Neural progenitor cell (in vitro differentiated cells): ENCODE measurements at regions not wholly inside any gene's neighbourhood (a gene's known extent, or its start where the extent isn't known, plus 50 kb on each side); places are given as distances from the start of the nearest gene placed in this dataset.

Source experiments
- DNase-seq: peaks from one replicate; pipeline ENCODE4 v3.0.0-alpha.2; 2016; ENCODE audit warnings: low spot score
- H2AFZ ChIP-seq: fragments of 200-600 bp; sonication (generic); replicated peaks from 2 replicates; pipeline ENCODE4 v1.6.1; 2016; ENCODE audit warnings: antibody characterized with exemption
- H3F3A ChIP-seq: fragments of 200-600 bp; sonication (generic); 2 replicates; pipeline ENCODE4 v1.6.1; 2016; ENCODE audit warnings: antibody characterized with exemption, low read depth
- H3K27ac ChIP-seq: fragments of 200-600 bp; sonication (generic); 2 replicates; pipeline ENCODE4 v1.5.1; 2016; ENCODE audit warnings: mild to moderate bottlenecking
- H3K27me3 ChIP-seq: fragments of 200-600 bp; sonication (generic); 2 replicates; pipeline ENCODE4 v1.6.1; 2016; ENCODE audit warnings: mild to moderate bottlenecking, moderate library complexity
- H3K36me3 ChIP-seq: fragments of 200-600 bp; sonication (generic); 2 replicates; pipeline ENCODE4 v1.5.1; 2016
- H3K4me1 ChIP-seq: fragments of 200-600 bp; sonication (generic); 2 replicates; pipeline ENCODE4 v1.6.1; 2016; ENCODE audit warnings: mixed run types
- H3K4me2 ChIP-seq: fragments of 200-600 bp; sonication (generic); 2 replicates; pipeline ENCODE4 v1.6.1; 2016
- H3K4me3 ChIP-seq: fragments of 200-600 bp; sonication (generic); 2 replicates; pipeline ENCODE4 v1.5.1; 2016
- H3K79me2 ChIP-seq: fragments of 200-600 bp; sonication (generic); 2 replicates; pipeline ENCODE4 v1.6.1; 2016; ENCODE audit warnings: low read depth
- H3K9ac ChIP-seq: fragments of 200-600 bp; sonication (generic); 2 replicates; pipeline ENCODE4 v1.6.1; 2016
- H3K9me3 ChIP-seq: fragments of 200-600 bp; sonication (generic); 2 replicates; pipeline ENCODE4 v1.5.1; 2016; ENCODE audit warnings: low read depth
- H4K20me1 ChIP-seq: fragments of 200-600 bp; sonication (generic); 2 replicates; pipeline ENCODE4 v1.6.1; 2016; ENCODE audit warnings: low read depth
- H3K27ac Mint-ChIP-seq: 3 replicates; pipeline ENCODE4 v1.8.0; 2021; ENCODE audit warnings: mixed read lengths
- H3K27me3 Mint-ChIP-seq: 2 replicates; pipeline ENCODE4 v1.8.0; 2022; ENCODE audit warnings: low read depth, mild to moderate bottlenecking, inconsistent platforms, moderate library complexity, mixed read lengths; ENCODE audit not compliant: insufficient read depth
- H3K36me3 Mint-ChIP-seq: 3 replicates; pipeline ENCODE4 v1.8.0; 2021; ENCODE audit warnings: mixed read lengths
- H3K4me1 Mint-ChIP-seq: 3 replicates; pipeline ENCODE4 v1.8.0; 2021; ENCODE audit warnings: mixed read lengths
- H3K4me3 Mint-ChIP-seq: 3 replicates; pipeline ENCODE4 v1.8.0; 2021; ENCODE audit warnings: mild to moderate bottlenecking, moderate library complexity, mixed read lengths
- H3K9me3 Mint-ChIP-seq: 3 replicates; pipeline ENCODE4 v1.8.0; 2020; ENCODE audit warnings: mixed read lengths
- EZH2 ChIP-seq: fragments of 200-600 bp; sonication (generic); IDR thresholded peaks from 2 replicates; pipeline ENCODE4 v1.6.1; 2017; ENCODE audit warnings: antibody characterized with exemption, mild to moderate bottlenecking, moderate library complexity
- EZH2phosphoT487 ChIP-seq: fragments of 200-600 bp; sonication (generic); IDR thresholded peaks from 2 replicates; pipeline ENCODE4 v1.6.1; 2017; ENCODE audit warnings: antibody characterized with exemption
- TF ChIP-seq, protein P1 (sequence below): fragments of 200-600 bp; sonication (generic); IDR thresholded peaks from 2 replicates; pipeline ENCODE4 v1.5.1; 2017; ENCODE audit warnings: antibody characterized with exemption, mild to moderate bottlenecking

DNA sequence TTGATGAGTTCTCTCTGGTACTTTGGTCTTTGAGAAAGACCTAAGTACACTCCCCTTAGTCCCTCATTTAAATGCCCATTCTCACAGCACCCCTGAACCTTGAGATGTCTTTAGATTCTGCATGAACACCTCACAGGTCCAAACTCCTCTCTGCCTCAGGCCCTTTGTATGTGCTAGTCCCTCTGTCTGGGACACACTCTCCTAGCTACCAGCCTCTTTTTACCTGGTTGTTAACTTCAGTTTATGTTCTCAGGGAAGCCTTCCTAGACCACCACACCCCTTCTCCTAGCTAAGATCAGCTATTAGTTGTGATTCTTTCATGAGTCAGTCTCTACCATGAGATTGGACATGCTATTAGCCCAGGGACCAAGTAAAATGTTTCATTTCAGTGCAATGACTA lies 86.4 kb downstream of the PLCE1 start:
- H3K4me3 ChIP-seq, result no peak overlapping the region
- Mint-ChIP-seq H3K4me1 (no peaks in the 10 kb centered on the region), H3K36me3 (peaks cover 2% of the 10 kb centered on the region), H3K27me3 (peaks cover 2% of the 10 kb centered on the region), H3K9me3 (peaks cover 8% of the 10 kb centered on the region), H3K4me3 (no peak overlapping the region), H3K27ac (no peak overlapping the region)
- H3K36me3 ChIP-seq, result no peaks in the 10 kb centered on the region
- no peak overlapping the region for H3K27ac ChIP-seq
- TF ChIP-seq EZH2 (no peak), EZH2phosphoT487 (no peak)
- TF ChIP-seq, protein P1, sequence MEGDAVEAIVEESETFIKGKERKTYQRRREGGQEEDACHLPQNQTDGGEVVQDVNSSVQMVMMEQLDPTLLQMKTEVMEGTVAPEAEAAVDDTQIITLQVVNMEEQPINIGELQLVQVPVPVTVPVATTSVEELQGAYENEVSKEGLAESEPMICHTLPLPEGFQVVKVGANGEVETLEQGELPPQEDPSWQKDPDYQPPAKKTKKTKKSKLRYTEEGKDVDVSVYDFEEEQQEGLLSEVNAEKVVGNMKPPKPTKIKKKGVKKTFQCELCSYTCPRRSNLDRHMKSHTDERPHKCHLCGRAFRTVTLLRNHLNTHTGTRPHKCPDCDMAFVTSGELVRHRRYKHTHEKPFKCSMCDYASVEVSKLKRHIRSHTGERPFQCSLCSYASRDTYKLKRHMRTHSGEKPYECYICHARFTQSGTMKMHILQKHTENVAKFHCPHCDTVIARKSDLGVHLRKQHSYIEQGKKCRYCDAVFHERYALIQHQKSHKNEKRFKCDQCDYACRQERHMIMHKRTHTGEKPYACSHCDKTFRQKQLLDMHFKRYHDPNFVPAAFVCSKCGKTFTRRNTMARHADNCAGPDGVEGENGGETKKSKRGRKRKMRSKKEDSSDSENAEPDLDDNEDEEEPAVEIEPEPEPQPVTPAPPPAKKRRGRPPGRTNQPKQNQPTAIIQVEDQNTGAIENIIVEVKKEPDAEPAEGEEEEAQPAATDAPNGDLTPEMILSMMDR, result no peak
- no peaks in the 10 kb centered on the region for H3K27me3 ChIP-seq
- H4K20me1 ChIP-seq, result no peaks in the 10 kb centered on the region
- no peak overlapping the region for H2AFZ ChIP-seq
- H3F3A ChIP-seq, result no peaks in the 10 kb centered on the region
- no peaks in the 10 kb centered on the region for H3K79me2 ChIP-seq
- no peaks in the 10 kb centered on the region for H3K9me3 ChIP-seq
- no peak overlapping the region for H3K9ac ChIP-seq
- H3K4me2 ChIP-seq, result no peak overlapping the region
- DNase-seq, result no peak
- peaks cover 5% of the 10 kb centered on the region for H3K4me1 ChIP-seq

DNA sequence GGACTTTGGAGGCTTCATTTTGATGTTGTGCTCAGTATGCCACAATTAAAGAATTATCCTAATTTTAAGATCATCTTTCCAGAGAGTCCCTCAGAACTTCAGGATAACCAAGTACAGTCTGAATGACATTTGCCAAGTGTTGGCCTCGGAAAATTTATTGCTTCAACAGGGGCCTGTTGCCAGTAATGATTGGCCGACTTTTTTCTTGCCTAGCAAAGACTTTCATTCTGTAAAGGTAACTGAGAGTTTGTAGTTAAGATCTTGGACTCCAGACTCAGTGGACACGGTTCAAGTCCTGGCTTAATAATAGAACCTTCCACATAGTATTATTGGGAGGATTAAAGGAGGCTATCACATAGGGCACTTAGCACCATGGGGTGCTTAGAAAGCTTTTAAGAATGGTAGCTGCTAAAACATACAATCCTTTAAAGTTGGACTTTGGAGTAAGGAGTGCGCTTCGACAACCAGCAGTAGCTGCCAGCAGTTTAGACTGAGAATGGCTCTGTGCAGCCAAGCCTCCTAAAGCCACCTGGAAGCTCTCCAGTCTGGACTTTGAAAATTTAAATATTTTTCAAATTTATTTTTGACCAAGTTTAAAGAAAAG lies 90.0 kb downstream of the PLCE1 start:
- peaks cover 2% of the 10 kb centered on the region for H3K36me3 Mint-ChIP-seq
- no peaks in the 10 kb centered on the region for H3F3A ChIP-seq
- no peak overlapping the region for H3K27ac Mint-ChIP-seq
- no peaks in the 10 kb centered on the region for H3K79me2 ChIP-seq
- no peaks in the 10 kb centered on the region for H3K9me3 ChIP-seq
- TF ChIP-seq, protein P1, result no peak
- TF ChIP-seq EZH2phosphoT487, result no peak
- H3K9me3 Mint-ChIP-seq, result peaks cover 8% of the 10 kb centered on the region
- H2AFZ ChIP-seq, result no peak overlapping the region
- peaks cover 5% of the 10 kb centered on the region for H3K4me1 ChIP-seq
- no peaks in the 10 kb centered on the region for H3K36me3 ChIP-seq
- H4K20me1 ChIP-seq, result no peaks in the 10 kb centered on the region
- H3K4me2 ChIP-seq, result no peak overlapping the region
- no peak for DNase-seq
- peaks cover under 1% of the 10 kb centered on the region for H3K4me1 Mint-ChIP-seq
- no peak overlapping the region for H3K4me3 ChIP-seq
- H3K27ac ChIP-seq, result no peak overlapping the region
- peaks cover 2% of the 10 kb centered on the region for H3K27me3 Mint-ChIP-seq
- no peak overlapping the region for H3K4me3 Mint-ChIP-seq
- H3K9ac ChIP-seq, result no peak overlapping the region
- H3K27me3 ChIP-seq, result no peaks in the 10 kb centered on the region

DNA sequence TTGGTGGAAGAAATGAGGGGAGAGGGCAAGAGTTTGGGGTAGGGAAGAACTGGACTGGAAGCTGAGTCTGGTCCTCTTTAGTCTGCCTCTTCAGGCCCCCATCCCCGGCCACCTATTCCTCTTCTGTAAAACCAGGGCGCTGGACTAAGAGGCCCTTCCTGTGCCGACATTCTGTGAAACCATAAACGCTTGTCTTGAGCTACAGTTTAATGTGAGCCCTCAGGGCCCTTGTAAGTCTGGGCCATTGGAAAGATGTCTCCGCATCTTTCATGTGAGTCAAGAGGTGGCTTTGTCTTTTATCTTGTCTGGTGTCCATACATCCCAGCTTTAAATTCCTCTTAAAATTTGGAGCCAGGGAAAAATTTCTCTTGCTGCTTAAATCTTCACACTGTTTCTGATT lies 90.6 kb downstream of the PLCE1 start:
- H3K27ac Mint-ChIP-seq, result no peak overlapping the region
- Histone ChIP-seq H3K4me3 (no peak overlapping the region), H3K79me2 (no peaks in the 10 kb centered on the region), H3F3A (no peaks in the 10 kb centered on the region), H3K27me3 (no peaks in the 10 kb centered on the region), H3K27ac (no peak overlapping the region), H3K9me3 (no peaks in the 10 kb centered on the region), H3K36me3 (no peaks in the 10 kb centered on the region), H3K9ac (no peak overlapping the region), H3K4me1 (peaks cover 11% of the 10 kb centered on the region), H4K20me1 (no peaks in the 10 kb centered on the region), H2AFZ (no peak overlapping the region), H3K4me2 (no peak overlapping the region)
- peaks cover 8% of the 10 kb centered on the region for H3K9me3 Mint-ChIP-seq
- no peak for DNase-seq
- H3K4me1 Mint-ChIP-seq, result peaks cover 3% of the 10 kb centered on the region
- H3K36me3 Mint-ChIP-seq, result peaks cover 2% of the 10 kb centered on the region
- no peak overlapping the region for H3K4me3 Mint-ChIP-seq
- H3K27me3 Mint-ChIP-seq, result peaks cover 2% of the 10 kb centered on the region
- no peak for TF ChIP-seq EZH2phosphoT487

DNA sequence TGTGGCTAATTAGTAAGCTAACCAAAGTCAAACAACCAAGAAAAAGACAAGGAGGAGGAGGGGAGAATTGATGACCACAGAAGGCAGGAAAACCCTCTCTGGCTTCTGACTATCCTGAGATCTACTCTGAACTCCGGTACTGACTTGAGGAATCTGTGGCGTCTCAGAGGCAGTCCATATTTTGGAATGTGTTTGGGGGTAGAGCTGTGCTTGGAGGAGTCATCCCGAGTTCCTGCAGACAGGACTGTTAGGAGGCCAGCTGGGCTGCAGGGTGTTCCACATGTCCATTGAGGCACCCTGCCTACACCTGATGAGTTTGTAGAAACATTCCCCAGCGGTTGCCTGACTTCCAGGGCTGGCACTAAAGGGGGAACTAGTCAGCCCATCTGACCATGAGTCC lies 91.6 kb downstream of the PLCE1 start:
- Histone ChIP-seq H3K4me2 (no peak overlapping the region), H3K36me3 (no peaks in the 10 kb centered on the region), H3K27me3 (no peaks in the 10 kb centered on the region), H3K4me1 (peaks cover 14% of the 10 kb centered on the region), H3K79me2 (no peaks in the 10 kb centered on the region), H3K4me3 (no peak overlapping the region), H3K9ac (no peak overlapping the region), H3K9me3 (no peaks in the 10 kb centered on the region), H3K27ac (no peak overlapping the region), H2AFZ (no peak overlapping the region), H3F3A (no peaks in the 10 kb centered on the region), H4K20me1 (no peaks in the 10 kb centered on the region)
- Mint-ChIP-seq H3K27me3 (peaks cover 2% of the 10 kb centered on the region), H3K36me3 (peaks cover 2% of the 10 kb centered on the region), H3K27ac (no peak overlapping the region), H3K4me3 (no peak overlapping the region), H3K9me3 (peaks cover 6% of the 10 kb centered on the region), H3K4me1 (peaks cover 3% of the 10 kb centered on the region)
- no peak for DNase-seq
- TF ChIP-seq, protein P1, result no peak
- no peak for TF ChIP-seq EZH2phosphoT487
- no peak for TF ChIP-seq EZH2
